Caco-2 (cell line): ENCODE measurements at regions not wholly inside any gene's neighbourhood (a gene's known extent, or its start where the extent isn't known, plus 50 kb on each side); places are given as distances from the start of the nearest gene placed in this dataset.

Experiments
- BruUV-seq: library from RNA; stranded (reverse); fragments of 400-500 nt; replicated peaks from 2 replicates; lab custom pipeline; 2021; lab: Mats Ljungman, UMichigan
- CTCF ChIA-PET: fragments of 300-600 bp; sonication (Branson Sonifier 250); formaldehyde crosslinking; loops from one replicate; lab custom pipeline; 2022; ENCODE audit warnings: antibody characterized with exemption; lab: Charles Lee
- POLR2A ChIA-PET: fragments of 300-600 bp; sonication (Branson Sonifier 250); formaldehyde crosslinking; loops from one replicate; lab custom pipeline; 2022; ENCODE audit warnings: antibody characterized with exemption; lab: Charles Lee
- DNase-seq, 2 experiments: peaks; one replicate each; pipeline versions ENCODE4 v3.0.0 to v3.0.0-alpha.2; 2020 to 2022
- H3K27me3 ChIP-seq: replicated peaks from 2 replicates; pipeline ENCODE4 v1.6.0; 2011; ENCODE audit warnings: low read length; ENCODE audit not compliant: control insufficient read depth, insufficient read depth
- H3K36me3 ChIP-seq: 2 replicates; pipeline ENCODE4 v1.5.1; 2011; ENCODE audit warnings: low read length; ENCODE audit not compliant: control insufficient read depth, insufficient read depth
- H3K4me1 ChIP-seq: fragments of 250-450 bp; sonication (Bioruptor Pico); 2 replicates; pipeline ENCODE4 v1.5.1; 2020; ENCODE audit warnings: mild to moderate bottlenecking
- H3K4me3 ChIP-seq: 2 replicates; pipeline ENCODE4 v1.5.1; 2011; ENCODE audit warnings: low read depth, mild to moderate bottlenecking, control low read depth, low read length
- H3K9me3 ChIP-seq: fragments of 250-450 bp; sonication (Bioruptor Pico); 2 replicates; pipeline ENCODE4 v1.5.1; 2020; ENCODE audit warnings: mild to moderate bottlenecking, moderate library complexity
- H3K27ac Mint-ChIP-seq: one replicate; pipeline ENCODE4 v1.8.0; 2022; ENCODE audit warnings: mixed read lengths; ENCODE audit not compliant: unreplicated experiment
- H3K27me3 Mint-ChIP-seq: one replicate; pipeline ENCODE4 v1.8.0; 2022; ENCODE audit warnings: mixed read lengths; ENCODE audit not compliant: insufficient read depth, unreplicated experiment
- H3K36me3 Mint-ChIP-seq: one replicate; pipeline ENCODE4 v1.8.0; 2022; ENCODE audit warnings: mild to moderate bottlenecking, mixed read lengths; ENCODE audit not compliant: insufficient read depth, unreplicated experiment
- H3K4me1 Mint-ChIP-seq: one replicate; pipeline ENCODE4 v1.8.0; 2022; ENCODE audit warnings: low read depth, mixed read lengths; ENCODE audit not compliant: unreplicated experiment
- H3K4me3 Mint-ChIP-seq: one replicate; pipeline ENCODE4 v1.8.0; 2022; ENCODE audit warnings: mild to moderate bottlenecking, moderate library complexity, mixed read lengths; ENCODE audit not compliant: unreplicated experiment
- H3K9me3 Mint-ChIP-seq: one replicate; pipeline ENCODE4 v1.8.0; 2022; ENCODE audit warnings: mixed read lengths; ENCODE audit not compliant: unreplicated experiment
- CTCF ChIP-seq, 2 experiments: fragments of 200-600 bp in 1 of 2; IDR thresholded peaks; 1 replicate in 1 of 2; 2 replicates in 1 of 2; pipeline versions ENCODE4 v1.5.1 to v1.8.0; 2011 to 2022; ENCODE audit warnings: antibody characterized with exemption in 1 of 2, control low read depth in 1 of 2, inconsistent platforms in 1 of 2, low read depth in 1 of 2, low read length in 1 of 2, mild to moderate bottlenecking in 1 of 2, moderate library complexity in 1 of 2; ENCODE audit not compliant: insufficient read depth in 1 of 2, severe bottlenecking in 1 of 2, unreplicated experiment in 1 of 2
- intact Hi-C: fragments of 100-400 bp; cut with micrococcal nuclease; formaldehyde crosslinking; loops from one replicate; pipeline ENCODE4 v1.10.0; 2022; ENCODE audit not compliant: unreplicated experiment

DNA sequence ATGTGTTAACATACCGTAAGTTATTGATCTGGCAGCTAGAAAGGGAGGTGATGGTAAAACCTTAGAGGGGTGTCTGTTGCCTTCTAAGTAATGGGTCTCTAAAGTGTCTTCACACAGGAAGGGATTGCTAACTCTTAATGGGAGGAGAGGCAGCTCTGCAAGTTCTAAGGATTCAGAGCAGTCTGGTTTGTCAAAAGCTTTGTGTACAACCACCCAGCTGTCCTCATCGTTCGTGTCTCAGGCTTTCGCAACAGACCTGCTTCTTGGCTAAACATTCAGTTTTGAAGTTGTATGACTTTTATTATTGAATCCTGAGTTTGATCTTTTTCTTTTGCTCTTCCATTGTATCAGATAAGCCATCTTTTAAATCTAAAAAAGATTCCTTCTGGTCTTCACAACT lies 404.9 kb downstream of the SQOR start:
- ChIA-PET CTCF (no interaction called here), POLR2A (no interaction called here)
- Histone ChIP-seq H3K4me1 (no peaks in the 10 kb centered on the region), H3K27me3 (no peaks in the 10 kb centered on the region), H3K36me3 (no peaks in the 10 kb centered on the region), H3K9me3 (no peaks in the 10 kb centered on the region), H3K4me3 (no peak overlapping the region)
- DNase-seq: no peak
- no peaks in the 10 kb centered on the region for H3K9me3 Mint-ChIP-seq
- intact Hi-C loops: no loop called here
- H3K4me1 Mint-ChIP-seq: no peaks in the 10 kb centered on the region
- no peak overlapping the region for H3K4me3 Mint-ChIP-seq
- H3K36me3 Mint-ChIP-seq: no peaks in the 10 kb centered on the region
- peaks cover 3% of the 10 kb centered on the region for H3K27me3 Mint-ChIP-seq
- H3K27ac Mint-ChIP-seq: no peak overlapping the region
- TF ChIP-seq CTCF (IDR thresholded peaks at IDR 0.05; ENCODE audit: insufficient read depth in 1 of 2, low read depth in 1 of 2, low read length in 1 of 2, severe bottlenecking in 1 of 2, unreplicated experiment in 1 of 2): no peak
- BruUV-seq: no TSS peak

GRCh38 chr15:46041905-46042304 lies 407.1 kb downstream of the SQOR start:
- H3K4me1 Mint-ChIP-seq: no peaks in the 10 kb centered on the region
- DNase-seq: no peak
- Histone ChIP-seq H3K36me3 (no peaks in the 10 kb centered on the region), H3K9me3 (no peaks in the 10 kb centered on the region), H3K4me1 (no peaks in the 10 kb centered on the region), H3K27me3 (no peaks in the 10 kb centered on the region), H3K4me3 (no peak overlapping the region)
- intact Hi-C loops: no loop called here
- no peaks in the 10 kb centered on the region for H3K36me3 Mint-ChIP-seq
- BruUV-seq: no TSS peak
- ChIA-PET POLR2A (no interaction called here), CTCF (no interaction called here)
- H3K27me3 Mint-ChIP-seq: no peaks in the 10 kb centered on the region
- TF ChIP-seq CTCF (IDR thresholded peaks at IDR 0.05; ENCODE audit: insufficient read depth in 1 of 2, low read depth in 1 of 2, low read length in 1 of 2, severe bottlenecking in 1 of 2, unreplicated experiment in 1 of 2): no peak
- H3K27ac Mint-ChIP-seq: no peak overlapping the region
- H3K9me3 Mint-ChIP-seq: no peaks in the 10 kb centered on the region
- no peak overlapping the region for H3K4me3 Mint-ChIP-seq

DNA sequence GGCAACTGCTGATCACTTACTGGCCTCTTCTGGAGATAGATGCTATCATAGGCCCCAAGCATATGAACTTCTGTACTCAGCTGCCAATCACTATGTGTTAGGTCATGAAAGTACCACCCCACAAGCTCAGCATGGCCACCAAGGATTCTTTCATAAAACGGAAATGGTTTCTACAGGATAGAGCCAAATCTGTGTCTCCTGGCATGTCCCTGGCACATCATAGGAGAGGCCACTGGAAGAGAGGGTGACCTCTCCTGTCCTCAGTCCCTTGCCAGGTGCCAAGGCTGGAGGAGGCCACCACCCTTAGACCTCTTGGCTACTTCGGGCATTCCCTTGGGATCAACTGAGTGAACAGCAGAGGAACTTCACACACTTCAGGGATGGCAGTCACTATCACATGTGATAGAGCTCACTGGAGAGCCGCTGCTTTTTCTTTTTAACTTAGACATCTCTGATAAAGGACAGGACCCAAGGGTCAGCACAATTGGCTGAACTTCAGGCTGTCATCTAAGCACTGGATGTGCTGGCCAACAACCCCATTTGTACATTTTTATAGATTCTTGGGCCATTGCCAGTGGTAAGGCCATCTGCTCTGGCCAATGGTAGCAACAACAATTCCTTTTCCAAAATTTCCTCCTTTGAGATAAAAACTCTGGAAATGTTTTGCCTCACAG lies 425.2 kb downstream of the SQOR start:
- Mint-ChIP-seq H3K4me1 (no peaks in the 10 kb centered on the region), H3K9me3 (no peaks in the 10 kb centered on the region), H3K4me3 (no peak overlapping the region), H3K36me3 (no peaks in the 10 kb centered on the region), H3K27ac (no peak overlapping the region), H3K27me3 (no peaks in the 10 kb centered on the region)
- no peaks in the 10 kb centered on the region for H3K36me3 ChIP-seq
- no peaks in the 10 kb centered on the region for H3K27me3 ChIP-seq
- H3K4me1 ChIP-seq: no peaks in the 10 kb centered on the region
- CTCF ChIA-PET: no interaction called here
- no peak for DNase-seq
- POLR2A ChIA-PET: no interaction called here
- BruUV-seq: no TSS peak
- H3K4me3 ChIP-seq: no peak overlapping the region
- intact Hi-C loops: no loop called here
- TF ChIP-seq CTCF (IDR thresholded peaks at IDR 0.05; ENCODE audit: insufficient read depth in 1 of 2, low read depth in 1 of 2, low read length in 1 of 2, severe bottlenecking in 1 of 2, unreplicated experiment in 1 of 2): no peak
- H3K9me3 ChIP-seq: no peaks in the 10 kb centered on the region
